Islet of Langerhans (tissue), 1 donor: ENCODE measurements at regions not wholly inside any gene's neighbourhood (a gene's known extent, or its start where the extent isn't known, plus 50 kb on each side); places are given as distances from the start of the nearest gene placed in this dataset.

ENCODE experiments used
- FAIRE-seq: peaks from one replicate; lab custom pipeline; 2011; peaks lifted over from hg19 to GRCh38; lab: Jason Lieb, UNC

- FAIRE-seq = no peak
Measured at GRCh38 chr2:126774761-126775160, 118.8 kb downstream of the GYPC start.

GRCh38 chr2:126775300-126775985, 119.5 kb downstream of the GYPC start:
- FAIRE-seq = no peak

- FAIRE-seq = no peak
Measured at GRCh38 chr2:126776255-126776654, 120.3 kb downstream of the GYPC start.

- peak; percentile 83 for FAIRE-seq
Measured at GRCh38 chr2:126776692-126777619, 121.0 kb downstream of the GYPC start.

GRCh38 chr2:126777620-126777978, 121.1 kb upstream of the TEX51 start:
- FAIRE-seq = no peak

GRCh38 chr2:126778561-126779501, 119.9 kb upstream of the TEX51 start:
- no peak for FAIRE-seq

- no peak for FAIRE-seq
Measured at GRCh38 chr2:126781206-126781605, 117.5 kb upstream of the TEX51 start.

GRCh38 chr2:126781806-126782205, 116.9 kb upstream of the TEX51 start:
- FAIRE-seq = no peak

- FAIRE-seq = no peak
Measured at GRCh38 chr2:126782648-126783047, 116.0 kb upstream of the TEX51 start.

GRCh38 chr2:126783341-126783740, 115.3 kb upstream of the TEX51 start:
- FAIRE-seq = no peak

GRCh38 chr2:126784045-126784444, 114.6 kb upstream of the TEX51 start:
- no peak for FAIRE-seq

GRCh38 chr2:126784621-126785020, 114.1 kb upstream of the TEX51 start:
- FAIRE-seq = no peak

GRCh38 chr2:126785236-126785635, 113.5 kb upstream of the TEX51 start:
- FAIRE-seq = no peak

GRCh38 chr2:126785862-126786261, 112.8 kb upstream of the TEX51 start:
- no peak for FAIRE-seq

GRCh38 chr2:126786765-126787164, 111.9 kb upstream of the TEX51 start:
- FAIRE-seq = no peak

GRCh38 chr2:126787289-126787688, 111.4 kb upstream of the TEX51 start:
- no peak for FAIRE-seq

- no peak for FAIRE-seq
Measured at GRCh38 chr2:126788113-126788512, 110.6 kb upstream of the TEX51 start.

GRCh38 chr2:126788652-126789051, 110.0 kb upstream of the TEX51 start:
- no peak for FAIRE-seq

- no peak for FAIRE-seq
Measured at GRCh38 chr2:126790987-126791780, 107.5 kb upstream of the TEX51 start.

GRCh38 chr2:126792186-126792585, 106.5 kb upstream of the TEX51 start:
- no peak for FAIRE-seq

- FAIRE-seq = no peak
Measured at GRCh38 chr2:126792993-126793392, 105.7 kb upstream of the TEX51 start.
